HG02970 (cell line): ENCODE measurements at regions not wholly inside any gene's neighbourhood (a gene's known extent, or its start where the extent isn't known, plus 50 kb on each side); places are given as distances from the start of the nearest gene placed in this dataset.
"Not testable (repeated sequence)": the region's sequence is repeated elsewhere in the genome, so short reads cannot be mapped to it uniquely, and the experiment has no call there.

Experiments
- ATAC-seq: cut with Tn5 transposase; IDR thresholded peaks from one replicate; pipeline ENCODE4 v1.9.1; 2021; ENCODE audit warnings: mild to moderate bottlenecking, moderate library complexity, moderate number of reproducible peaks; ENCODE audit not compliant: unreplicated experiment, low FRiP score

- ATAC-seq = no peak
Observed at GRCh38 chr9:16266648-16267276, 603.7 kb downstream of the BNC2 start.

GRCh38 chr9:16267281-16268066 lies 603.0 kb downstream of the BNC2 start:
- ATAC-seq = no peak

GRCh38 chr9:16268067-16268881 lies 602.2 kb downstream of the BNC2 start:
- ATAC-seq = no peak

- no peak for ATAC-seq
Observed at GRCh38 chr9:16271967-16272366, 598.5 kb downstream of the BNC2 start.

GRCh38 chr9:16272776-16273175 lies 597.7 kb downstream of the BNC2 start:
- no peak for ATAC-seq

GRCh38 chr9:16275795-16276624 lies 594.5 kb downstream of the BNC2 start:
- no peak for ATAC-seq

GRCh38 chr9:16276866-16277265 lies 593.6 kb downstream of the BNC2 start:
- ATAC-seq = no peak

- no peak for ATAC-seq
Observed at GRCh38 chr9:16277471-16277960, 593.0 kb downstream of the BNC2 start.

- no peak for ATAC-seq
Observed at GRCh38 chr9:16278326-16278999, 592.0 kb downstream of the BNC2 start.

GRCh38 chr9:16281707-16282106 lies 588.8 kb downstream of the BNC2 start:
- ATAC-seq = no peak

GRCh38 chr9:16282216-16282615 lies 588.3 kb downstream of the BNC2 start:
- no peak for ATAC-seq

GRCh38 chr9:16282718-16283117 lies 587.8 kb downstream of the BNC2 start:
- ATAC-seq = no peak

GRCh38 chr9:16286160-16286559 lies 584.3 kb downstream of the BNC2 start:
- ATAC-seq = no peak

- ATAC-seq = no peak
Observed at GRCh38 chr9:16289639-16290038, 580.8 kb downstream of the BNC2 start.

- ATAC-seq = no peak
Observed at GRCh38 chr9:16290169-16290568, 580.3 kb downstream of the BNC2 start.

GRCh38 chr9:16291921-16292320 lies 578.5 kb downstream of the BNC2 start:
- no peak for ATAC-seq

GRCh38 chr9:16293610-16294009 lies 576.9 kb downstream of the BNC2 start:
- ATAC-seq = no peak

- ATAC-seq = no peak
Observed at GRCh38 chr9:16294133-16294770, 576.2 kb downstream of the BNC2 start.

- not testable (repeated sequence) for ATAC-seq
Observed at GRCh38 chr9:16294940-16295339, 575.5 kb downstream of the BNC2 start.
